Fibroblast of skin of right quadriceps (primary cell): ENCODE measurements at regions not wholly inside any gene's neighbourhood (a gene's known extent, or its start where the extent isn't known, plus 50 kb on each side); places are given as distances from the start of the nearest gene placed in this dataset.

ENCODE experiments used
- DNase-seq: peaks from one replicate; pipeline ENCODE4 v3.0.0-alpha.2; 2013

DNA sequence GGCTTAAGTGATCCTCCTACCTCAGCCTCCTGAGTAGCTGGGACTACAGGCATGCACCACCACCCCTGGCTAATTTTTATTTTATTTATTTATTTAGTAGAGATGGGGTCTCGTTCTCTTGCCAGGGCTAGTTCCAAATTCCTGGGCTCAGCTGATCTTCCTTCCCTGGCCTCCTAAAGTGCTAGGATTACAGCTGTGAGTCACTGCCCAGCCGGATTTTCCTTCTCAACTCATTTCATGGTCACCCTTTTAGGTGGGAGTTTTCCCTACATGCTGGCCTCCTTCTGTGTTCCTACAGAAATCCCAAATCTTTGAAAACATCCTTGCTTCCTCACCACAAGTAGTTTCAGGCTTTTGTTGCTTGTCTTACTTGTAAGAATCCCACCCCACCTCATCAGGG, 102.1 kb upstream of the SIAH1 start:
- DNase-seq: no peak

DNA sequence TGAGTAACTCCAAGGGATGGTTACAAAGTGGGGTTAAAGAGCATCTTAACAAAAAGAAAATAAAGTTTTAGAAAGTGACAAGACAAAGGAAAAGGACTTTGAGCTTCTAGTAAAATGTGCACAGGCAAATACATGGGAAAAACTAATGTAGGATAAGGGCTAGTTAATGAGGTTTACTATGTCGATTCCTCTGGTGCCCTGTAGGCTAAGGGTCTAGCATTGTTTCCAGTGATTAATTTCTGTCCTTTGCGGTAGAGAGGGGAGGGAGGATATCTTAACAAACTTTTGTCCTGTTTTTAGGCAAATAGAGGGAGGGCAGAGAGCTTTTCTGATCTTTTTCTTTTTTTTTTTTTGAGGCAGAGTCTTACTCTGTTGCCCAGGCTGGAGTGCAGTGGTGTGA, 96.6 kb upstream of the SIAH1 start:
- DNase-seq: no peak

DNA sequence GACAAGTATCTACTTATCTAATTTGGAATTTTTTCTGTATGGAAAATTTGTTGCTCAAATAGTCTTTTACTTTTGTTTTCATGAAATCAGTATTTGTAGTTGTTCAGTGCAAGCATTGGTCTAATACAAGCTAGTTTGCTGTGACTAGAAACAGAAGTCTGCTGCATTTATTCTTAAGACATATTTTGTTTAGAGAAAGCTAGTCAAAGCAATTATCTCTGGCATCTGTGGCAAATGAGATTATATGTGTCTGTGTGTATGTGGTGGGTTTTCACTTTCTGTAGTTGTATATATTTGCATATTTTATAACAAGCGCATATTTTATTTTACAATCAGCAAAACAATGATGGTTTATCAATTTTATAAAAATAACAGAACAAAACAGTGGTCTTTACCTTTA, 96.0 kb upstream of the SIAH1 start:
- no peak for DNase-seq

DNA sequence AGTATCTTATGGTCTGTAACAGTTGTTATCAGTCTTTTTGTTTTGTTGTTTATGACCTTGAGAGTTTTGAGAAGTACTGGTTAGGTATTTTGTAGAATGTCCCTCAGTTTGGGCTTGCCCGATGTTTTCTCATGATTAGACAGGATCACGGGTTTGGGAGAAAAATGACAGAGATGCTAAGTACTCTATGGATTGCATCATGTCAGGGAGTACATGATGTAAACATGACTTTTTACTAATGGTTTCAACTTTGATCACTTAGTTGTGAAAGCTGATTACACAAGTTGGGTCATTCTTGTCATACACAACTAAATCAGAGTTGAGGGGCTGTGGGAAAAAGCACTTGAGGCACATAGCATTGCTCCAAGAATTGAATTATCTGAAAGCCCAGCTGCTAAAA, 94.7 kb upstream of the SIAH1 start:
- peak; percentile 22 for DNase-seq

DNA sequence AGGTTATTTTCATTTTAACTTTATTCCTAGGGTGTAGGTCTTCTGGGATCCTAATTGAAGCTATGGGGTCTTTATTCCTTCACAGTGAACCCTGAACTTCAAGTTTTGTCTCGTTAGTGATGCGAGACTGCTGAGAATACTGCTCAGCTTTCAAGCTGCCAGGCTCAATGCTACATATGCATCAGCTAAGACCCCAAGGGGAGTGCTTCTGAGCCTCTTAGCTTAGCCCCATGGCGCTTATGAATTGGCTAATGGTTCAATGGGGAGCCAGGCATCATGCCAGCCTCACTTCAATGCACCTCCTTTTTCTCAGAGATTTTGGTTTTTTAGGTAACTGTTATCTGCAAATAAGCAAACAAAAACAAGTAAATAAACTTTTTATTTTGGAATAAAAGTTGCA, 94.1 kb upstream of the SIAH1 start:
- no peak for DNase-seq

DNA sequence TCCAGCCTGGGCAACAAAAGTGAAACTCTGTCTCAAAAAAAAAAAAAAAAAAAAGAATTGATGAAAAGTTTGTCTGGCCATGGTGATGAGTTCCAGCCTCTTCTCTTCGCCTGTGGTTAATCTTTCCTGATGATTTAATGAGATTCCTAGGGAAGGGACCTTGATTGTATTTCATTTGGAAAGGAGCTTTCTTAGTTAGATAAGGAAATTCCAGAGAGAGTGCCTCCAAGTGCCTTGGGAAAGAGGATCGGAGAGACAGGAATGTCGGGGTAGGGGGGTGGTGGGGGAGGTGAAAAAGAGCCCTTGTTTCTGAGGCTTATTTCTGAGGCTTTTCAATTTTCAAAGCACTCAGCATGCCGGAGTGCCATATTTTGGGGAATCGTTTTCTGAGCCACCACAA, 93.2 kb upstream of the SIAH1 start:
- DNase-seq: peak; percentile 72

DNA sequence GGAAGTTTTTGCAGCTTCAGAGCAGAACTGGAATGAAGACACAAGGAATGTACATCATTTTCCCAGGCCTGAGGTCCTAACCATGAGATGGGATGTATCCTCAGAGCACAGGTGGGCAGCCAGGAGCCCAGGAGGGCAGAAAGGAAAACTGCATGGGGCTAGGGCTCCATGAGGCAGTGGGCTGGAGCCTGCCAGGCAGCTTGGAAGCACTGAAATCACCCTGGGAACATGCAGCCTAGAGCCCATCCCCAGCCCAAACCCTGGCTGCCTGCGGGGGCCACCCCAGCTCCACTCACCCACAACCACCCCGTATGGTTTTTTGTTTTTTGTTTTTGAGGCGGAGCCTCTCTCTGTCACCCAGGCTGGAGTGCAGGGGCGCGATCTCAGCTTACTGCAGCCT, 86.2 kb upstream of the SIAH1 start:
- DNase-seq: no peak

DNA sequence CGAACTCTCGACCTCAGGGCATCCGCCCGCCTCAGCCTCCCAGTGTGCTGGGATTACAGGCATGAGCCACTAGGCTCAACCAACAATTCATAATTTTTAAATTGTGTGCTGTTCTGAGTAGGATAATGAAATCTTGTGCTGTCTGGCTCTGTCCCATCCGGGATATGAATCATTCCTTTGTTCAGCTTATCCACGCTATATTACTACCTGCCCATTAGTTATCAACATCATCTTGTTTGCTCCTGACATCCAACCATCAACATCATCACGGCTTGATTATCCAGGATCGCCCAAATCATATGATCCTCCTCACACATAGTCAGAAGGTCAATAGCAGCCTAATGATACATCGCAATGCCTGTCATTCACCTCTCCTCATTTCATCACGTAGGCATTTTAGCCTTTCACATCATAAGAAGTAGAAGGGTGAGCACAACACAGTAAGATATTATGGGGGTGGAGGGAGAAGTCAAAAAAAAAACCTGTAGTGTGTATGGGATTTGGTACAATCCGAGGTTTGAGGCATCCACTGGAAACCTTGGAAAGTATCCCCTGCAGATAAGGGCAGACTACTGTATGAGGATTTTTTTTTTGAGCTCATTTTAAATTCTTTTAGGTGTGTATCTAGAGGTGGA, 77.0 kb upstream of the SIAH1 start:
- no peak for DNase-seq

DNA sequence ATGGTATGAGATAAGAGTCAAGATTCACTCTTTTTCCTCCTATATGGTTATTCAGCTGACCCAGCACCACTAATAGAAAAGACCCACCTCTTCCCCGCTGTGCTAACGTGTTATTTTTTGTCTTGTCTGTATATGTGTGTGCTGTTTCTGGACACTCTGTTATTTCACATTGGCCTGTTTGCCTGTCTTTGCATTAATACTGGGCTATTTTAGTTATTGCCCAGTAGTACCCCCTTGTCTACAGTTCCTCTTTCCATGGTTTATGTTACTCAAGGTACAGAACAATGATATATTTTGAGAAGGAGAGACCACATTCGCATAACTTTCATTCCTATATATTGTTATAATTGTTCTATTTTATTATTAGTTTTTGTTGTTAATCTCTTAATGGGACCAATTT, 74.0 kb upstream of the SIAH1 start:
- DNase-seq: no peak

DNA sequence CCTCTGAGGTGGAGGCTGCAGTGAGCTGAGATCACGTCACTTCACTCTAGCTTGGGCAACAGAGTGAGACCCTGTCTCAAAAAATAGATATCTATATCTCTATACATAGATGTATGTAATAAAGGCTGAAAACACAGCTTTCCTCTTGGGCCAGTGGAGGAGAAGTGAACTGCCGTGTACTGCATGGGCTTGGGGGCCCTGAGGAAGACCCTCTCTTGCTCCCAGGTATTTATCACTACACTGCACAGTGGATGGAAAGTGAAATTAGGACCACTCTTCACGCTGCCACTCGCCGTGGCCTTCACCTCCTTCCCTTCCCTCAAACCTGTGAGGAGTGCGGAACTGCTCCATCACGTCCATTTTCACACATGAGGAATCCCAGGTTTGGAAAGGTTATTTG, 68.8 kb upstream of the SIAH1 start:
- no peak for DNase-seq

DNA sequence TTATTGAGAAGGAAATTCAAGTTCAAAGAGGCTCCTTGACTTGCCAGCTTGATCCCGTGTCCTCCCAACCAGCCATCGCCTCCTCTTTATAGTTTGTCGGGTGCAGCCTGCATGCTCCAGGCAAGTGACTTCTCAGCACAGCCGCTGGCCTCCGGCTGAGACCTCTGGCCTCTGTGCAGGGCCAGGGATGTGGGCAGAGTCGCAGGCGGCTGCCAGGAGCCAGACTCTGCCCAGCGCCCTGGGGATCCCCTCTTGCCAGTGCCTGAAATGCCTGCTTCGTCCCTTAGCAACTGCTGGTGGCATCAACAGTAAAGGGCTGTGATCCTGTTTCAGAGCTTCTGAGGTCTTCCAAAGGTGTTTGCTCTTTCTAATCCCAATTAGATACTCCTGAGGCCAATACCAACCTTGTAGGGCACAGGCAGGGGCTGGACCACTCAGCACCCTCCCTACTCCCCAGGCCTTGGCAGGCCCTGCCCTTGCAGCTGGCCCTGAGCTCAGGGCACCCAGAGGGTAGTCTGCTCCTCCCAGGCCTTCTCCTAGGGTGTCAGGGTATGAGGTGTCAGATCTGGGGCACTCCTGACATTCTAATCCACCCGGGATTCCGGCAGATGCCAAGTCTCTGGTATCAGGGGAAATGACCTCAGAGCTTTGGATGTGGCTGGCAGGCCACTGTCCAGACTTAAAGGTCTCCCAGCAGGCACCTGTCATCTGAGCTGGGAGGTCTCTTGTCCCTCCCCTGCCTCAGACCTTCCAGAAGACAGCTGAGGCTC, 68.0 kb upstream of the SIAH1 start:
- no peak for DNase-seq

DNA sequence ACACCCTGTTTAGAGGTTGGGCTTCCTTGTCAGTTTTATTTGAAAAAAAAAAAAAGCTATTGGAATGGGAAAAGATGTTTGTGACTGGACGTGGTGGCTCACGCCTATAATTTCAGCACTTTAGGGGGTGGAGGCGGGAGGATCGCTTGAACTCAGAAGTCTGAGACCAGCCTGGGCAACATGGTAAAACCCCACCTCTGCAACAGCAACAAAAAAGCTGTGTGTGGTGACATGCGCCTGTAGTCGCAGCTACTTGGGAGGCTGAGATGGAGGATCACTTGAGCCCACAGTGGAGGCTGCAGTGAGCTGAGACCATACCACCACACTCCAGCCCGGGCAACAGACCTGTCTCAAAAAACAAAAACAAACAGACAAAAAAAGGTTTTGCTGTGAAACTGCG, 66.1 kb upstream of the SIAH1 start:
- no peak for DNase-seq

DNA sequence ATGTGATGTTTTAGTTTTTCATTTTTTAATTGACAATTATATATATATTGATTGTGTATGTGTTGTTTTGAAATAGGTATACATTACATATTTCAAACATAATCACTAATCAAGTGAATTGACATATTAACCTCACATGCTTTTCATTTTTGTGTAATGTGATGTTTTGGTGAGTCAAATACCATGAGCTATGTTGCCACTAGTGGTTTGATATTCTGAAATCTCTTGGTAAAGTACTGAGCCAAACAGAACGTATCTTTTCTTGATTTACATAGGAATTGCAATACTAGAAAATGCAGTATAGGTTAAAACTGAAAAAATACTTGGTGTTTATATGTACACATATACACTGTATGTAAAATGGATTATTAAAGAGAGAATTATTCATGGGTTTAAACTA, 65.2 kb upstream of the SIAH1 start:
- DNase-seq: peak; percentile 7

DNA sequence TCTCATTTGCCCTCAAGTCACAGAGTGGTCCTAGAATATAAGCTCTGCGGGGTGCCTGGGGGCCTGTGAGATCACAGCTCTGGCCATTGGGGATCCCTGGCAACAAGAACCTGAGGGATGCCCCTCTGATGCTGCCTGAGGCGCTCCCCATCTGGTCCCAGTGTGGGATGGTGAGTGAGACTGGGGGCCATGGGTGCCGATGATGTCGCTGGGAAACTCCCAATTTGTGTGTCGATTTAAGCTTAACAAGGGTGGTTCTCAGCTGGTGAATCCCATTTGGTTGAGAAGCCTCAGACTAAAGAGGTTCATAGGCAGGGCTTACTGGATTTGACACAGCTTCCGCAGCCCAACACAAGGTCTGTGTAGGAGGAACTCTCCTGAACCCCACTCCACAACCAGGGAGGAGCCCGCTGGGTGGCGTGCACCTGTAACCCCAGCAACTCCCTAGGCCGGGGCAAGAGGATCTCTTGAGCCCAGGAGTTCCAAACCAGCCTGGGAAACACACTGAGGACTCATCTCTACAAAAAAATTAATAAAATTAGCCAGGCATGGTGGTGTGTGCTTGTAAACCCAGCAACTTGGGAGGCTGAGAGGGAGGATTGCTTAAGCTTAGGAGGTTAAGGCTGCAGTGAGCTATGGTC, 63.7 kb upstream of the SIAH1 start:
- no peak for DNase-seq

DNA sequence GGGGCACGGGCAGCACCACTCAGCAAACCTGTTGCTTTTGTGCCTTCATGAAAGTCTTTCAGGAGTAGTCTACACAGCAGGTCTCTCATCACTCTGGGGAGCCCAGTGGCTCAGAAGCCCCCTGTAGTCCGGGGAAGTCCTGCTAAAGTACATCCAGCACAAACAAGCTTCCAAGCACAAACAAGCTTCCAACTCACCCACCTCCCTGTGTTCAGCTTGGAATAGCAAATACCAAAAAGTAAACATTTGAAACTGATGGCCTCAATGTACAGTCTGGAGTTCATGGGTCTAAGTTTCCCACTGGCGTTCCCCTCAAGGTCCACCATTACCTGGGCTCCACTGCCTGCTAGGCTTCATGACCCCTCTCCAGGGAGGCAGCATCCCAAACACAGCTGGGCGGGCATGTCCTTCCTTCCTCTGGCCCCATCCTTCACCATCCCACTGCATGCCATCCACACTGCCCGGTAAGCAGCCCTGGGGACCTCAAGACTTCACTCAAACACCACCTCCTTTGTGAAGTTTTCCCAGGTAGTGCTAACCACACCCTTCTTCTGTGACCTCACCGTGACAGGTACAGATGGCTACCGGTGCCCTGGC, 62.8 kb upstream of the SIAH1 start:
- no peak for DNase-seq

DNA sequence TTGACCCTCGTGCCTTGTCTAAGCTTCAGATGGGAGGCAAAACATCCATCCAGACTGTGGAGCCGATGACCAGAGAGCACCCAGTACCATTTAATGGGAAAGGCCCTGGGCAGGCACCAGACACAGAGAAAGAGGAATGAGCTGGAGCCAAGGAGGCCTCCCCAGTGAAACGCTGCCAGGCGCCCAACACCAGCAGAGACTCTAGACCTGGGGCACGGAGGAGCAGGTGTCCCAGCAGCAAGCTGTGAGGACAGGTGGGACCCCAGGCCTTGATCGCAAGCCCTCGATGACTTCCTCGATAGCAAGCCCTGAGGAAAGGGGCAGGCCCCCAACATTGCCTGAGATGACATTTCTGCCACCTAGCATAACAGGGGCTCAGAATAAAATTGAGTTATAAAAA, 62.2 kb upstream of the SIAH1 start:
- no peak for DNase-seq

DNA sequence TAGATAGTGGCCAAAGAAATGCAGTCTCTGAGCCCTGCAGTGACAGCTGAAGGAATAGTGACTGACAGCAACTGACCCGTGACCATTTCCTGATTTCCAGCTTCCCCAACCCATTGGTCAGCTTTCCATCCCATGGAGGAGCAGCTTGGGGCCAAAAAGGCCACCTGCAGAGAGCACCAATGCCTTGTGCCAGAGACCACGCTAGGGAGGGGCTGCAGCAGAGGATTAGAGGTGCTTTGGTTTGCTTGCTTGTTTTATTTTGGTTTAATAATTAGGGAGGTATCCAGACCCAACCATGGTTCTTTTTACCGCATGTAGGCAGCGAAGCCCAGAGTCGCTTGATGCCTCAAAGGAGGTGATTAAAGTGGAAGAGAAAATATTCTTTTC, 61.3 kb upstream of the SIAH1 start:
- no peak for DNase-seq

DNA sequence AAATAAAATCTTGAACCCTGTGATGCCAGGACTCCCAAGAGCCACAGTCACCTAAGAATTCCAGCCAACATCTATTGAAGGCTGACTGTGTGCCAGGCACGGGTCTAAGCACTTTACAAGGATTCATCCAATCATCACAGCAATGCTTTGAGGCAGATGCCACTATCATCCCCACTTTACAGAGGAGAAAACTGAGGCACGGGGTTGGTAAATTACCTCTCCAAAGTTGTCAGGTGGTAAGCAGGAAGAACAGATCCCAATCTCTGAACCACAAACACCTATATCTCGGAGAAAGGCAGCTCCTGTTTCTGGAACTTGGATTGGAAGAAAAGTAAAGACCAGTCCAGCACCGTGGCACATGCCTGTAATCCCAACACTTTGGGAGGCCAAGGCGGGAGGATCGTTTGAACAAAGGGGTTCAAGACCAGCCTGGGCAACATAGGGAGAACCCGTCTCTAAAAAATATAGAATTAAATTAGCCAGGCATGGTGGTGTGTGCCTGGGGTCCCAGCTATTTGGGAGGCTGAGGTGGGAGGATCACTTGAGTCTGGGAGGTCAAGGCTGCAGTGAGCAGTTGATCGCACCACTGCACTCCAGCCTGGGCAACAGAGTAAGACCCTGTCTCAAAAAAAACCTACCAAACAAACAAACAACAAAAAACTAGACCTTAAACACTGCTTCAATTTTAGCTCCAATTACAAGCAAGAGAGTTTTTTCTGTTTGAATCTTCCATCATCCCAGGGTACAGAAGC, 60.7 kb upstream of the SIAH1 start:
- no peak for DNase-seq

DNA sequence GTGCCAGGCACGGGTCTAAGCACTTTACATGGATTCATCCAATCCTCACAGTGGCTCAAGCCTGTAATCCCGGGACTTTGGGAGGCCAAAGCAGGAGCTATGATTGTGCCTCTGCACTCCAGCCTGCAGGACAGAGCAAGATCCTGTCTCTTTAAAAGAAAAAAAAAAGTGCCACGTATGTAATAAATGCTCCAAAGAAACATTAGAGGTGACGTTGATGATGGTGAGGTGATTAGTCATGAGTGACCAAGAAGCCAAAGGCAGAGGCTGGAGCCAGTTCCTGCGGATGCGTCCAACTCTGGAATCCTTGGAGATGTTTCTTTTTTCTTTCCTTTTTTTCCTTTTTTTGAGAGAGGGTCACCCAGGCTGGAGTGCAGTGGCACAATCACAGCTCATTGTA, 59.4 kb upstream of the SIAH1 start:
- peak; percentile 86 for DNase-seq

DNA sequence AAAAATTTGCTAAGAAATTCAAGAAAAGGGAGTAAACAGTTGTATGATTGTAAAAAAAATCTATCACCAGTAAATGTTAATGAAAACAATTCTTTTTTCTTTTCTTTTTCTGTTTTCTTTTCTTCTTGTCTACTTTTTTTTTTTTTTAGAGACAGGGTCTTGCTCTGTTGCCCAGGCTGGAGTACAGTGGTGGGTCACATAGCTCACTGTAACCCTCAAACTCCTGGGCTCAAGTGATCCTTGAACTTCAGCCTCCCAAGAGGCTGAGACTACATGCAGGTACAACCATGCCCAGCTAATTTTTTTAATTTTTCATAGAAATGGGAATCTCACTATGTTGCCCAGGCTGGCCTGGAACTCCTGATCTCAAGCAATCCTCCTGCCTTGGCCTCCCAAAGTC, 57.2 kb upstream of the SIAH1 start:
- no peak for DNase-seq

DNA sequence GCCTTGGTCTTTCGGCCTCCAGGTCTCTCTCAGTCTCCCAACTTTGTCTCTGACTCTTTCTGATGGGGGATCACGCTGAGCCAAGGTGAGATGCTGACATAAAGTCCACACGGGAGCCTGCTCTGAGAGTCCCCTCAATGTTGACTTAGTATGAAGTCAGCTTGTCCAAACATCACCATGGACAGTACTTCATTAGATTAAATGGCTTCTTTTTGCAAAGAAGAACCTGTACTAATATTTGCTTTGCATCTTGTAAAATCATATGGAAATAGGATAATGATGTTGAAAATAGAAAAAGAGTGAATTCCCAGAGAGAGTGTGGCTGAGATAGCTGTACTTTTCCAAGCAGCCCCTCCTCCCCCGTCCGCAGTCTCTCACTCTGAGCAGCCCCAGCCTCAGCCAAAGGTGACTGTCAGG, 56.7 kb upstream of the SIAH1 start:
- no peak for DNase-seq

DNA sequence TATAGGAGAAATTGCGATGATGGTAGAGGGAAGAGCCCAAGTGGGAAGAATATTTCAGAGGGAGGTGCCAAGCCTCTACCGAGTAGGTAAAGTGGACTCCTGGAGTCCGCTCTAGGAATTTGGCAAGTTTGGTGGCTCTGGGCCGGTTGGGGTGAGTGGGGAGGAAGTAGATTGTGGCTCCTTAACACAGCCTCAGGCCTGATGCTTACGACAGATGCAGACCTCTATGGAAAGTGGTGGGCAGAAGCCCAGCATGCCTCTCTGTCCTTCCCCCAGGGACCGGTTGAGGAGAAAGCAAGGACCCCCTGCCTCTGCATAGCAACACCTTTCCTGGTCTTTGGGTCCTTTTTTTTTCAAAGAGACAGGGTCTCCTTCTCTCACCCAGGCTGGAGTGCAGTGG, 55.9 kb upstream of the SIAH1 start:
- no peak for DNase-seq

DNA sequence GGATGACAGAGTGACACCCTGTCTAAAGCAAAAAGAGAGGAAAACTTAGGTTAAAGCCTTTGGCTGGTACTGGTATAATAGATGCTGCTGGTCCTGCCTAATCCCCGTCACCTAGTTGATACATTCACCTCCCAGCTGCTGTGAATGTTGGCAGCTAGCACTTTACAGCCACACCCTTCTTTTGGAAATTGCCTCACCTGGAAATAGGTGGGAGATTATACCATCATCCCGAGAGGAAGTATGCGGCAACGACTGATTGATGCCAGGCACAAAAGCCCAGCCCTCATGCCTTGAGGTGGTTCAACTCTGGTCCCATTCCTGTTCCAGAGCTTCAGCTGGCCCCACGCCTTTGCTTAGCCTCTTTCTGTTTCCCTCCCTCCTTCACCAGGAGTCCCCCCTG, 53.2 kb upstream of the SIAH1 start:
- no peak for DNase-seq
